ENCODE measurements at regions not wholly inside any gene's neighbourhood (a gene's known extent, or its start where the extent isn't known, plus 50 kb on each side); places are given as distances from the start of the nearest gene placed in this dataset.

DNA sequence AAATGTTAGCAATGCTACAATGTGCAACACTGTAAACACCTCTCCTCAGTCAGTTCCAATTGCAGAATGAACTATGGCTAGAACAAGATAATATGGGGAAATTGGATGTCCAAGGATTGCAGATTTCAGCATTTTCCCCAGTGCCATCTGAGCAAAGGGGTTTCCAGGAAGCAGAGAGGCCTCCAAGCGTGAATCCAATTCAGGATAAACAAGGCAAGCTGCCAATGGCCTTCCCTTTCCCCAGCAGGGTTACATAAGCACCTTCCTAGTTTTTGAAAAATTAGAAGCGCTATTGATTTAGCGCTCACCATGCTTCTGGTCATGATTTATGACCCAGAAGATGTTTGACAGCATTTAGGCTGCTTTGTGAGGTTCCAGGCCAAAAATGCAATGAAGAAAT lies 223.0 kb upstream of the GATB start:
- no peak for DNase-seq (ENCODE audit: low spot score)

DNA sequence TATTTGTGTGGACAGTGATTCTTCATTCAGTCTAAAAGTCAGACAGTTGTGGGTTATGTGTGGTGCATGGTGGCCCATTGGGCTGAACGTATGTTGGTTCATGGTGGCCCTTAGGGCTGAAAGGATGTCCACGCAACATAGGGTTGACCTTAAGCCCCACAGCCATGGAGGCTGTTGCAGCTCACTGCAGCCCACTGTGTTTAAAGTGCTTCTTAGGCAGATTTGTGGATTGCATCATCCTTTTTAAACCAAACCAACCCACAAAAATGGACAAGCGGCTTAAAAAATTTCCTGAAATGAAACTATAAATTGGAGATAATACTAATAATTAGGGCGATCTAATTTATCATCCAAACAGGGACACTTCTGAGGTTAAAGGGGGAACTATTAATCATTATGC lies 219.0 kb upstream of the GATB start:
- no peak for DNase-seq (ENCODE audit: low spot score)

DNA sequence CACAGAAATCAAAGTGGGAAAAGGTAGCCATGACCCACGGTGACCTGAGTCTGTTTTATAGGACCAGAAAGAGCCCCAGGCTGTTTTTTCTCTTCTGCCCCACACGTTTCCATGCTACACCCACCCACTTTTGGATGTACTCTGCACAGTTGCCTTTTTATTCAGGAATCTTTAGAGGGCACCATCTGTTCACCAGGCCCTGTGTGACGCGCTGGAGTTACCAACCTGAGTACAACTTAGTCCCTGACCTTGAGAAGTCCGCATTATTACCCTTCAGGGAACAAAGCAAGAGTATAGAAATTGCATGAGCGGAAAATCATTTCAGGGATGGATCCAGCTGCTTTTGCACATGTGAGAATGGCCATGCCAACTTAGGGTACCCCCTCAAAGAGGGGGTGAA lies 207.8 kb upstream of the GATB start:
- no peak for DNase-seq (ENCODE audit: low spot score)

DNA sequence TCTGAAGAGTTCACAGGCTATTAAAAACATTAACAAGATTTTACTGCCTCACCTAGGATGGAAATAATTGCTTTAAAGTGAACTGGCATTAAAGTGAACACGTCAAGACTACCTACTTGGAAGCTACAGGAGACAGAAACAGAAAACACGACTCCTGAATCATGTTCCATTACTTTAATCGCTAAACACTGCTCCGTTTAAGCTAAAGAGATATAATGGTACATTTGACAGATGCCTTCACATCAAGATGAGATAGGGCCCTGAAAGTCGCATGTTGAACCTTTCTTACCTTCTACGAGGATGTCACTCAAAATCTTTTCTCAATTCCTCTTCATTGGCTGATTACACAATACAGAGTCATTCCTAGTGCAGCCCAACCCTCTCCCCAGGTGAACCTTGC lies 206.3 kb upstream of the GATB start:
- DNase-seq (ENCODE audit: low spot score), result no peak

GRCh38 chr4:151962138-151962823 lies 201.5 kb upstream of the GATB start:
- DNase-seq (ENCODE audit: low spot score), result no peak

DNA sequence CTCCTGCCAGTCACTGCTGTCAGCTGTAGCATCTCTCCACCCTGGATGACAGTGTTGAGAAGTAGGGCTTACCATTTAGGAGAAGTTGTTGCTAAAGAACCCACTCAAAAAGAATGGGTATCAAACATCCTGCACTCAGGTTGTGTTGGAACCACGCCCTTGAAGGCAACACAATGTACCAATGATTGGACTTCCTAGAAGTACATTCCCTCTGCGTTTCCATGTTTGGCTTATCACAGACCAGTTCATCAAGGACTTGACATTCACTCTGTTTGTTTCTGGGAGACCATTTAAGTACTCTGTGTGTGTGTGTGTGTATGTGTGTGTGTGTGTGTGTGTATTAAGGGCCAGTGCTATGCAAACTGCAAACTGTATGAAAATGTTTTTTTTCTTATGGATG lies 200.6 kb upstream of the GATB start:
- no peak for DNase-seq (ENCODE audit: low spot score)

GRCh38 chr4:151960449-151961230 lies 199.8 kb upstream of the GATB start:
- DNase-seq (ENCODE audit: low spot score), result peak; percentile 77

DNA sequence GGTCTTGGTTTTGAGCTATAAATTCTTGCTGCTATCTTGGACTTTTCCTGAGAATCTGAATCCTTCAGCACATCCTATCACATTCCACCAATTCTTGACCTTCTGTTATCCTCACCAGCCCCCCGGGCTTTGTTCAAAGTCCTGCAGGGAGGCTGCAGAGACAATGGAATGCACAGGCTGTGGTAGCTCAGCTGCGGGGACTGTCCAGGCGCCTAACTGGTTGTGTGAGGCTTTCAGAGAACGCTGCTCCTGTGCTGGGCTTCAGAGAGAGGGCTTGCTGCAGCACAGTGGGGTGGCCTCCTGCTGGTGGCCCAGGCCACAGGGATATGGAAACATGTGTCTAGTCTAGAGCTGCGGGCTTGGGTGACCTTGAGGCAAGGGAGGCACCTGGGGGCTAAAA lies 196.3 kb upstream of the GATB start:
- no peak for DNase-seq (ENCODE audit: low spot score)

GRCh38 chr4:151955721-151956380 lies 195.0 kb upstream of the GATB start:
- DNase-seq (ENCODE audit: low spot score), result peak; percentile 27

DNA sequence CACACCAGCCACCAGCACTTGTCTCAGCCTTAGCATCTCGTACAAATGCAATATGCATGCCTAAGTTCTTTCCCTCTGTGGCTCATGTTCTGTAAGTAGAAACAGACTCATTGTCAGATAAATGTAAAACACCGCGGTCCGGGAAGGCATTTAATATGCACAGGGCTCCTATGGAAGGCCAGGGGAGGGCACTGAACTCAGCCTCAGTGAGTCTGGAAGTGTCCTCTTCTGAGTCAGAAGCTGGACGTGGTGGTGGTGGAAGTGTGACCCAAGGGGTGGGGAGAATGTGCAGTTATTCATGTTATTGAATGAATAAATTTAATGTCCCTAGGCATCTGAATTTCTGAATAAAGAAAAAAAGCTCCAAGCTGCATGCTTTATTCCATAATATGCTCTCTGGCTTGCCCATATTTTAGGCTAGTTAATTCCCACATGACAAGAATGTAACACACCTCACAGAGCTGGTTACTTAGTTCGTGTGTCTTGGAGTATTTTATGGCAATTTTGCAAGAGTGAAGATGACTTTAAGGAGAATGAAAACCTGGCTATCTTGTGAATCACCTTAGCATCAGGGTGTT lies 193.1 kb upstream of the GATB start:
- DNase-seq (ENCODE audit: low spot score), result no peak

DNA sequence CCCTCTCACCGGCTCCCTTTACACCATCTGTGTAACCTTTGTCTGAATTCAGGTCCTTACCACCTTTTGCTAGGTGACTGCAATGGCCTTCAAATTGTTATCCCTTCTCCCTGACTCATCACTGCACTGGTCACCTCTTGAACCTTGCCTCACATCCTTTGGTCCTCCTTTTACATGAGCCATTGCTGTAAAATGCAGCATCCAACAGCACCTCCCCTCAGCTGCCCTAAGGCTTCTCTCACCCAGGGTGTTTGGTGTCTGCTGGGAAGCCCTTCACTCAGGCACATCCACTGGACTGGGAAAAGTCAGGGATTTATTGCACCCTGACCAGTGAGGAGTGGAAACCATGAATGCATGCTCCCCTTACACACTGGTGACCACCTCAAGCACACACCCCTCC lies 192.5 kb upstream of the GATB start:
- no peak for DNase-seq (ENCODE audit: low spot score)

GRCh38 chr4:151952711-151953254 lies 192.0 kb upstream of the GATB start:
- DNase-seq (ENCODE audit: low spot score), result no peak

DNA sequence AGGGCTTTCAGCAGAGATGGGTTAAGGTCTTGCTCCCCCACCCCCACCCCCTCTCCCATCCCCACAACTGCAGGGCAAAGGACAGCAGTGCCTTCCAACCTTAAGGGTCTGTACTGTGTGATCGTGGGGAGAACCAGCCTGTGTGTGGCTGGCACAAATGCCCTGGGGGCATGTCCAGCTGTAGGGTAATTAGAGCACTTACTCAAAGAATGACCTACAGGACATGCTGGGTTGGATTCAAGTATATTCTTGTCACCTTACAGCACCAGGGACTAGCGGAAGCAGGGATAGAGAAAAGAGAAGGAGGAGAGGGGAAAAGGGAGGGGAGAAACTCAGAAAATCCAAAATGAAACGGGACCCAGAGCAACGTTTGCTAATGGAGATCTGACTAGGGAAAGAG lies 191.3 kb upstream of the GATB start:
- DNase-seq (ENCODE audit: low spot score), result no peak

DNA sequence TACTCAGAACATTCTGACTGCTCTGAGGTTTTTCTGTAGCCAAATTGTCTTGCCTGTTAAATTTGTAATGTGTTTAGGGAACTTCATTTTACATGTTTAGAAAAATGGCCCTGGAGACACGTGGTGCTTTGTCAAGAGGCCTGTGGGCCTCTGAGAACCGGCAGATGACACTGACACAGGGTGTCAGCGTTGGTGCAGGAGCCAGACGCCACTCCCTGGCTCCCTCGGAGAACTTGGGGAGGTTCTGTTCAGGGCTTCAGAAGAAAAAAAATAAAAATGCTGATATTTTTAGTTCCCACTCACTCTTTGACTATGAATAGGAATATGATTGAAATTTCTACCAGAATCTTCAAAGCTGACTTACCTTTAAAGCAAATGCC lies 190.9 kb upstream of the GATB start:
- peak; percentile 56 for DNase-seq (ENCODE audit: low spot score)

GRCh38 chr4:151950993-151951670 lies 190.3 kb upstream of the GATB start:
- DNase-seq (ENCODE audit: low spot score), result peak; percentile 48

DNA sequence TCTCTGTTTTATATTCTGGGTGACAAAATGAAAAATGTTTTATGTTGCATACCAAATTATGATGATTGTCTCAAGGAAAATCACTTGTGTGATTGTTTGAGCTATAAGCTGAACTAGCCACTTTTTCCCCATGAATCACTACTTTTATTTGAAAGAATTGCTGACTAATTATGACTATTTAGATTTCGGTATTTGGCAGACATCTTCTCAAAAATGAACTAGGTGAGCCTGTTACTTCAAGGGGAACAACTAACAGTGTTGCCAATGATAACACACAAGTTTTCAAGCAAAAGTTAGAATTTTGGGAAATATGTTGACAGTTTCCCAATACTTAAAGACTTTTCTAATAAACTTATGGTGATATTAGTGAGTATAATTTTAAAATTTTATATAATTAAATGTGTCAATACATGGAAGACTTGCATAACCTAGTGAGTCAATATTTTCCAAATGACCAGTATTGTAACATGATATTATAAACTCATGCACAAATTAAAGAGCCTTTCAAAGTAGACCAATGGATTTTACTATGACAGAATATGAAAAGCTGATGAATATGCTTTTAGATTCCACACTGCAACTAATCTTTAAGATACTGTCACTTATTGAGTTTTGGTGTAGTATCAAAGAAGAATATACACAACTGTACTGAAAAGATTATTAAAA lies 187.7 kb upstream of the GATB start:
- no peak for DNase-seq (ENCODE audit: low spot score)

DNA sequence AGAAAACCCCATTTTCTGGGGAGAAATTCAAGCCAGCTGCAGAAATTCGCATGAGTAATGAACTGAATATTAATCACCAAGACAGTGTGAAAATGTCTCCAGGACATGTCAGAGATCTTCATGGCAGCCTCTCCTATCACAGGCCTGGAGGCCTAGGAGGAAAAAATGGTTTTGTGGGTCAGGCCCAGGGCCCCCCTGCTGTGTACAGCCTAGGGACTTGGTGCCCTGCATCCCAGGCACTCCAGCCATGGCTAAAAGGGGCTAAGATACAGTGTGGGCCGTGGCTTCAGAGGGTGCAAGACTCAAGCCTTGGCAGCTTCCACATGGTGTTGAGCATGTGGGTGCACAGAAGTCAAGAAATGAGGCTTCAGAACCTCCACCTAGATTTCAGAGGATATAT lies 185.9 kb upstream of the GATB start:
- DNase-seq (ENCODE audit: low spot score), result no peak

DNA sequence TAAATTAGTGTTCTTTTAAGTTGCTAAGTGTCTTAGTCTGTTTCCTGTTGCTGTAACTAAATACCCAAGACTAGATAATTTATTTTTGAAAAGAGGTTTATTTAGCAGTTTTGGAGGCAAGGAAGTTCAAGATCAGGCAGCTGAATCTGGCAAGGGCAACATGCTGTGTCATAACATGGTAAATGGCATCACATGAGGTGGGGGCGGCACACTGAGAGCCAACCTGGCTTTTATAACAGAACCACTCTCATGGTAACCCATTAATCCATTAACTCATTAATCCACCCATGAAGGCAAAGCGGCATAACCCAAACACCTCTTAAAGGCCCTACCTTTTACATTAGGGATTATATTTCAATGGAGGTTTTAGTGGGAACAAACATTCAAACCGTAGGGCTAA lies 182.2 kb upstream of the GATB start:
- DNase-seq (ENCODE audit: low spot score), result no peak

- no peak for DNase-seq (ENCODE audit: low spot score)
Measured at GRCh38 chr4:151940926-151941617, 180.3 kb upstream of the GATB start.

- no peak for DNase-seq (ENCODE audit: low spot score)
Measured at GRCh38 chr4:151940291-151940690, 179.5 kb upstream of the GATB start.

DNA sequence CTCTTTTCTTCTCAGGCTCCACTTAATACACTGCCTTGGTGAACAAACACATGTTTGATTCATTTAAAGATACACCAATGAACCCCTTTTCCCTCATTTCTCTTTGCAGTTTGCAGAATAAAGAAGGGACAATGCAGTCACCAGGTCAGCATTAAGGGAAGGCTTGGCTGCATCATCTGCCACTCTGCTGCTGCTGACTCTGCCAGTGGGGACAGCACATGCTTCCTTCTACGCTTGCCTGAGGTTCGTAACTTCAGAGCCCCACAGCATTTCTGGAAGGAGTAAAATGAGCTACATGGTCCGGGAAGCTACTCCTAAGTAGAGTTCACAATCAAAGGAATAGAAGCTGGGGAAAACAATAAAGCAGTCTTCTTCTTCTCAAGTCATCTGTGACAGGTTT lies 178.9 kb upstream of the GATB start:
- DNase-seq (ENCODE audit: low spot score), result no peak

Measured in putamen (tissue), 1 donor.